HEK293T (cell line): ENCODE measurements at regions not wholly inside any gene's neighbourhood (a gene's known extent, or its start where the extent isn't known, plus 50 kb on each side); places are given as distances from the start of the nearest gene placed in this dataset.

Source experiments
- CTCF ChIA-PET: fragments of 350-600 bp; formaldehyde crosslinking; extraction: SDS; loops from one replicate; lab custom pipeline; 2021; ENCODE audit warnings: antibody characterized with exemption, inconsistent platforms; lab: Yijun Ruan, JAX
- POLR2A ChIA-PET: fragments of 350-600 bp; formaldehyde crosslinking; extraction: SDS; loops from one replicate; lab custom pipeline; 2020; ENCODE audit warnings: antibody characterized with exemption, inconsistent platforms; lab: Yijun Ruan, JAX
- DNase-seq: peaks from one replicate; pipeline ENCODE4 v3.0.0; 2012; ENCODE audit warnings: mixed read lengths; ENCODE audit errors: extremely low spot score
- ARNT ChIP-seq: fragments of 450-650 bp; IDR thresholded peaks from 2 replicates; pipeline ENCODE4 v1.6.1; 2017; ENCODE audit warnings: mild to moderate bottlenecking
- BHLHE40 ChIP-seq: fragments of 450-650 bp; IDR thresholded peaks from 2 replicates; pipeline ENCODE4 v1.6.1; 2016; ENCODE audit warnings: mild to moderate bottlenecking, moderate library complexity, borderline replicate concordance
- CTBP1 ChIP-seq: fragments of 450-650 bp; IDR thresholded peaks from 2 replicates; pipeline ENCODE4 v1.6.1; 2016; ENCODE audit warnings: borderline replicate concordance
- ELF4 ChIP-seq: fragments of 450-650 bp; IDR thresholded peaks from 2 replicates; pipeline ENCODE4 v1.6.1; 2017; ENCODE audit warnings: antibody characterized with exemption
- FOXA1 ChIP-seq: fragments of 450-650 bp; IDR thresholded peaks from 2 replicates; pipeline ENCODE4 v1.6.1; 2016; ENCODE audit warnings: mild to moderate bottlenecking
- FOXK2 ChIP-seq: fragments of 450-650 bp; IDR thresholded peaks from 2 replicates; pipeline ENCODE4 v1.6.1; 2016; ENCODE audit warnings: mild to moderate bottlenecking
- FOXM1 ChIP-seq: fragments of 450-650 bp; IDR thresholded peaks from 2 replicates; pipeline ENCODE4 v1.6.1; 2017; ENCODE audit warnings: mild to moderate bottlenecking, borderline replicate concordance
- HDGF ChIP-seq: fragments of 450-650 bp; IDR thresholded peaks from 2 replicates; pipeline ENCODE4 v1.6.1; 2017; ENCODE audit warnings: antibody characterized with exemption, borderline replicate concordance
- L3MBTL2 ChIP-seq: fragments of 450-650 bp; conservative IDR thresholded peaks from 2 replicates; pipeline ENCODE4 v1.6.1; 2016; ENCODE audit warnings: mild to moderate bottlenecking
- LEF1 ChIP-seq: fragments of 450-650 bp; IDR thresholded peaks from 2 replicates; pipeline ENCODE4 v1.6.1; 2017; ENCODE audit warnings: mild to moderate bottlenecking, borderline replicate concordance
- NFRKB ChIP-seq: fragments of 450-650 bp; IDR thresholded peaks from 2 replicates; pipeline ENCODE4 v1.6.1; 2016; ENCODE audit warnings: mild to moderate bottlenecking, moderate library complexity
- SP1 ChIP-seq: fragments of 450-650 bp; IDR thresholded peaks from 2 replicates; pipeline ENCODE4 v1.6.1; 2017
- SUZ12 ChIP-seq: fragments of 450-650 bp; IDR thresholded peaks from 2 replicates; pipeline ENCODE4 v1.6.1; 2016; ENCODE audit warnings: mild to moderate bottlenecking
- TARDBP ChIP-seq: fragments of 450-650 bp; IDR thresholded peaks from 2 replicates; pipeline ENCODE4 v1.6.1; 2016
- ZNF384 ChIP-seq: fragments of 450-650 bp; IDR thresholded peaks from 2 replicates; pipeline ENCODE4 v1.6.1; 2016
- TF ChIP-seq, protein P1 (sequence below): fragments of 450-650 bp; IDR thresholded peaks from 2 replicates; pipeline ENCODE4 v1.6.1; 2016

DNA sequence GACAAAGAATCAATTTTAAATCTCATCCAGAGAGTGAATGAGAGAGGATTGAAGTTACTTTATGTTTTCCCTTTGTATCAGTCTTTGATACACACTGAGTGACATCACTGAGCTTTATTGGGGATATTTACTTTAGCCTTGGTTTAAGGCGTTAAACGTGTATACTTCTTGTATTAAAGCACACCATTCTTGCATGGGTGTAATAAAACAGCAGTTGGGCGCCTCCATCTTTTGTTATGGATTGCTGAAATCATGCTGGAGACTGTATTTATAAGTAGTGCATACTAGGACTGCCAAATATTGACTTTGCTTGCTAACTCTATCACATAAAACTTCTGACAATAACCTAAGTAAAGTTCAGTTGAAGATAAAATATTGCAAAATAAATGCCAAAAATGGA, 1755.8 kb upstream of the WWC1 start:
- DNase-seq: no peak
- TF ChIP-seq FOXK2 (no peak), ARNT (no peak), FOXA1 (no peak), HDGF (no peak), ZNF384 (no peak), CTBP1 (no peak), SUZ12 (no peak), FOXM1 (no peak), ELF4 (no peak), LEF1 (no peak)
- TF ChIP-seq, protein P1, sequence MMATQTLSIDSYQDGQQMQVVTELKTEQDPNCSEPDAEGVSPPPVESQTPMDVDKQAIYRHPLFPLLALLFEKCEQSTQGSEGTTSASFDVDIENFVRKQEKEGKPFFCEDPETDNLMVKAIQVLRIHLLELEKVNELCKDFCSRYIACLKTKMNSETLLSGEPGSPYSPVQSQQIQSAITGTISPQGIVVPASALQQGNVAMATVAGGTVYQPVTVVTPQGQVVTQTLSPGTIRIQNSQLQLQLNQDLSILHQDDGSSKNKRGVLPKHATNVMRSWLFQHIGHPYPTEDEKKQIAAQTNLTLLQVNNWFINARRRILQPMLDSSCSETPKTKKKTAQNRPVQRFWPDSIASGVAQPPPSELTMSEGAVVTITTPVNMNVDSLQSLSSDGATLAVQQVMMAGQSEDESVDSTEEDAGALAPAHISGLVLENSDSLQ: no peak
- CTCF ChIA-PET: interaction anchor here (0.8 kb wide), 1 partner anchor 302 kb away, joined by 3 read pairs; no protein-coding TSS in a partner anchor
- POLR2A ChIA-PET: no interaction called here

DNA sequence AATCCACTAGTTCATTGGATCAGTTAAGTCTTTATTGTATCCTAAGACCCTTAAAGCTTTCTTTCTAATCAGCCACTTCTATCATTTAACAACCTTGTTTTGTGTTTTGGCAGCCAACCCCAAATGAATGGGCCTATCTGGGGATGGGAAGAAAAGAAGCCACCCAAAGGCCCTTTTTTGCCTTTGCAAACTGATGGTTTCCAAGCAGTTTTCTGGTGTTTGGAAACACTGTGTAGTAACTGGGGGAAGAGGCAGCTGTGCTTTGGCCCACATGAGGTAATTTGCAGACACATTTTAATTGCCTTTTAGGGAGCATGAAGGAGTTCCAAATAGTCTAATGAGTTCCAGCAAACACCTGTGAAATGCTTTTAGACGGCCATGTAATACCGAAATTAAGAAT, 1751.3 kb upstream of the WWC1 start:
- ChIA-PET CTCF (no interaction called here), POLR2A (no interaction called here)
- no peak for DNase-seq
- TF ChIP-seq CTBP1 (no peak), ELF4 (no peak), FOXA1 (no peak), FOXM1 (no peak), BHLHE40 (no peak), ZNF384 (no peak), SP1 (no peak), HDGF (no peak)

- ChIA-PET CTCF (no interaction called here), POLR2A (no interaction called here)
- DNase-seq: no peak
Measured at GRCh38 chr5:166551384-166551783, 1740.1 kb upstream of the WWC1 start.

GRCh38 chr5:166553778-166554177, 1737.7 kb upstream of the WWC1 start:
- DNase-seq: no peak
- CTCF ChIA-PET: interaction anchor here (0.5 to 0.7 kb wide), 2 partner anchors 41 to 1191 kb away, joined by 3 to 7 read pairs; no protein-coding TSS in a partner anchor
- TF ChIP-seq SP1 (no peak), L3MBTL2 (no peak), ELF4 (no peak), BHLHE40 (no peak)
- POLR2A ChIA-PET: no interaction called here

More at GRCh38 chr5:166551384-166551783, 1740.1 kb upstream of the WWC1 start:
- TF ChIP-seq HDGF (no peak), L3MBTL2 (no peak), ARNT (no peak), TARDBP (no peak), ZNF384 (no peak), BHLHE40 (no peak), ELF4 (no peak), LEF1 (no peak)
- TF ChIP-seq, protein P1: no peak

DNA sequence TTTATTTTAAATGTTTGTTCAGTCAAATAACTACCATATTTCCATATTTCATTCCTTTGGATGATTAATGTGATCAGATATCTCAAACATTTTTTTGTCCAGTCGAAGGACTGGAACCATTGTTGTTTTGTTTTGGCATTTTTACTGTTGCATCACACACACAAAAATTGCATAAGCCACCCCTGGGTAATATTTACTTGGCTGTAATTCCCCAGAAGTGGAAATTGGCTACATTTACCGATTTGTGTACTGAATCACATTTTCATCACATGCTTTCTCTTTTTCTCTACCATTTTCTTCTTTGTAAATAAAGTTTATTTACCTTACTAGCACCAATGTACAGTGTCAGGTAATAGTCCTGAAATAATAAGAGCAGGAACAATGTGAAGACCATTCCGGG, 1729.7 kb upstream of the WWC1 start:
- ChIA-PET POLR2A (no interaction called here), CTCF (no interaction called here)
- DNase-seq: no peak
- TF ChIP-seq L3MBTL2 (no peak), SP1 (no peak), BHLHE40 (no peak), ELF4 (no peak), ARNT (no peak), ZNF384 (no peak), SUZ12 (no peak), LEF1 (no peak), TARDBP (no peak), HDGF (no peak), CTBP1 (no peak), FOXA1 (no peak), FOXK2 (no peak), NFRKB (no peak), FOXM1 (no peak)
- TF ChIP-seq, protein P1: no peak

DNA sequence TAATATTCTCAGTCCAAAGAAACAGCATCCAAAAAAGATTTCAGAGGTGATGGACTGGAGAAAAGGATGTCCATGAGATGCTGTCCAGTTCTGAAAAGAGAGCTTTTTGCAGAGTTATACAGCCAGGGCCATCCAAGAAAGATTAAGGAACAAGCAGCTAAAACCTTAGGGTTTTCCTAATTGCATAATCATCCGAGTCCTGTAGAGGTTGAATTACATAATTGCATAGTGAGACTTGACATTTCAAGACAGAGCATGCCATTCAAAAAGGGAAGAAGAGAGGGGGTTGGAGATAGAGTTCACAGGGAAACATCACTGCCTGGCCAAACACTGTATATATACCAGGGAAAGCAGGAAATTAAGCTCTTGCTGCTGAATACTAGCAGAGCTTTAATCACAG, 1729.2 kb upstream of the WWC1 start:
- no peak for DNase-seq
- no peak for TF ChIP-seq FOXM1
- TF ChIP-seq FOXA1: no peak
- no peak for TF ChIP-seq TARDBP
- no peak for TF ChIP-seq CTBP1
- TF ChIP-seq BHLHE40: no peak
- no peak for TF ChIP-seq SP1
- no peak for TF ChIP-seq L3MBTL2
- no peak for TF ChIP-seq ELF4
- TF ChIP-seq ZNF384: no peak
- no peak for TF ChIP-seq NFRKB
- no peak for TF ChIP-seq ARNT
- no peak for TF ChIP-seq FOXK2
- no peak for TF ChIP-seq HDGF
- ChIA-PET CTCF (no interaction called here), POLR2A (no interaction called here)

- TF ChIP-seq FOXM1 (no peak), HDGF (no peak), L3MBTL2 (no peak), FOXK2 (no peak), ARNT (no peak), ZNF384 (no peak), TARDBP (no peak), CTBP1 (no peak), BHLHE40 (no peak), LEF1 (no peak), SUZ12 (no peak), ELF4 (no peak), NFRKB (no peak), FOXA1 (no peak), SP1 (no peak)
- TF ChIP-seq, protein P1: no peak
- CTCF ChIA-PET: no interaction called here
- no peak for DNase-seq
- POLR2A ChIA-PET: no interaction called here
Measured at GRCh38 chr5:166566725-166567124, 1724.7 kb upstream of the WWC1 start.
